ENCODE measurements at regions not wholly inside any gene's neighbourhood (a gene's known extent, or its start where the extent isn't known, plus 50 kb on each side); places are given as distances from the start of the nearest gene placed in this dataset.

- Mint-ChIP-seq H3K4me3 (no peak overlapping the region), H3K9me3 (peaks cover 4% of the 10 kb centered on the region), H3K27ac (no peak overlapping the region), H3K27me3 (peaks cover 6% of the 10 kb centered on the region), H3K36me3 (no peaks in the 10 kb centered on the region), H3K4me1 (ENCODE audit: unreplicated experiment) (no peaks in the 10 kb centered on the region)
- no peak for DNase-seq (ENCODE audit: extremely low spot score, unreplicated experiment)
- no peak for TF ChIP-seq CTCF (conservative IDR thresholded peaks at IDR 0.05)
Observed at GRCh38 chr3:13150624-13151023, 77.4 kb upstream of the IQSEC1 start.

GRCh38 chr3:13149330-13150108 is 76.3 kb upstream of the IQSEC1 start:
- Mint-ChIP-seq H3K4me3 (no peak overlapping the region), H3K27ac (no peak overlapping the region), H3K9me3 (no peaks in the 10 kb centered on the region), H3K4me1 (ENCODE audit: unreplicated experiment) (no peaks in the 10 kb centered on the region), H3K27me3 (peaks cover 8% of the 10 kb centered on the region), H3K36me3 (no peaks in the 10 kb centered on the region)
- no peak for TF ChIP-seq CTCF (conservative IDR thresholded peaks at IDR 0.05)
- no peak for DNase-seq (ENCODE audit: extremely low spot score, unreplicated experiment)

GRCh38 chr3:13148561-13149329 is 75.5 kb upstream of the IQSEC1 start:
- no peak for DNase-seq (ENCODE audit: extremely low spot score, unreplicated experiment)
- Mint-ChIP-seq H3K4me3 (no peak overlapping the region), H3K27ac (no peak overlapping the region), H3K4me1 (ENCODE audit: unreplicated experiment) (no peaks in the 10 kb centered on the region), H3K27me3 (peaks cover 8% of the 10 kb centered on the region), H3K9me3 (no peaks in the 10 kb centered on the region), H3K36me3 (no peaks in the 10 kb centered on the region)
- no peak for TF ChIP-seq CTCF (conservative IDR thresholded peaks at IDR 0.05)

- no peak for DNase-seq (ENCODE audit: extremely low spot score, unreplicated experiment)
- no peaks in the 10 kb centered on the region for H3K9me3 Mint-ChIP-seq
- H3K4me3 Mint-ChIP-seq: no peak overlapping the region
- no peak overlapping the region for H3K27ac Mint-ChIP-seq
- H3K36me3 Mint-ChIP-seq: no peaks in the 10 kb centered on the region
- peaks cover 8% of the 10 kb centered on the region for H3K27me3 Mint-ChIP-seq
- TF ChIP-seq CTCF (conservative IDR thresholded peaks at IDR 0.05): no peak
- no peaks in the 10 kb centered on the region for H3K4me1 Mint-ChIP-seq (ENCODE audit: unreplicated experiment)
Observed at GRCh38 chr3:13148126-13148525, 74.9 kb upstream of the IQSEC1 start.

- H3K4me3 Mint-ChIP-seq: no peak overlapping the region
- H3K27me3 Mint-ChIP-seq: peaks cover 9% of the 10 kb centered on the region
- H3K27ac Mint-ChIP-seq: no peak overlapping the region
- H3K36me3 Mint-ChIP-seq: no peaks in the 10 kb centered on the region
- no peaks in the 10 kb centered on the region for H3K4me1 Mint-ChIP-seq (ENCODE audit: unreplicated experiment)
- H3K9me3 Mint-ChIP-seq: no peaks in the 10 kb centered on the region
- TF ChIP-seq CTCF (conservative IDR thresholded peaks at IDR 0.05): no peak
- DNase-seq (ENCODE audit: extremely low spot score, unreplicated experiment): no peak
Observed at GRCh38 chr3:13147344-13147743, 74.1 kb upstream of the IQSEC1 start.
